ENCODE measurements at regions not wholly inside any gene's neighbourhood (a gene's known extent, or its start where the extent isn't known, plus 50 kb on each side); places are given as distances from the start of the nearest gene placed in this dataset.
A peak's percentile ranks its signal among the peaks of the same experiment; 100 is the strongest.
"Not testable (repeated sequence)": the region's sequence is repeated elsewhere in the genome, so short reads cannot be mapped to it uniquely, and the experiment has no call there.

DNA sequence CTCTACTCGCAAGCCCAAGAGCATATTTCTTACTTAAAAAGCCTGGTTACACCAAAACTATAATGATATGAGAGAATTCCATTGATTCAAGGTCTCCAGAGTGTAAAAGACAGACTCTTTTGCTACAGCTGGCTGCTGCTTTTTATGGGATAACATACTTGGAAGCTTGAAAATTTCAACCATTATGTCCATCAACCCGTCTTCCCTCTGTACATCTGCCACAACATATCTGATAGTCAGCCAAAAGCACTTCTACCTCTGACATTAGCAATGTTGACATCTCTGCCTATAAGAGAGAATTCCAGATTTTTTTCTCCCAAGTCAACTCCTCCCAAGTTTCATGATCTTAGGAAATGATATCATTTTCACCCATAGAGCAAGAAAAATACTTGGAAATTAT, 54.4 kb upstream of the IQCM start:
- DNase-seq = no peak

DNA sequence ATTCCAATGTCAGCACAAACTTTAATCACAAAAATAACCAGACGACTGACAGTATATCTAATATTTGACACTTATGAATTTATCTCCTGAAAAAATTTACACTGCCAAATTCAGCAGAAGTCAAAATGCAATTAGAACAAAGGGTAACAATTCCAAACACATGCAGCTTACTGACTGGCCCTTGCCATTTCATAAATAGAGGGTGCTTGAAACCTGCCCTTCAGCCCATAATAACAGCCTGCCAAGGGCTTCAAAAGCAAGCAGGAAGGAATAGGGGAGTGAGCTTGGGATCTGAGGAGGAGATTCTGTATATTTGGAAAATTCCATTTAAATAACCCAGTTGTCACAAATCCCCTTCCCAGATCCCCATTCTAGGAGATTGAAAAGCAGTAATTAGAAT, 66.1 kb upstream of the IQCM start:
- DNase-seq = no peak

GRCh38 chr4:149882251-149882650, 66.6 kb upstream of the IQCM start:
- no peak for DNase-seq

GRCh38 chr4:149884046-149884445, 68.4 kb upstream of the IQCM start:
- no peak for DNase-seq

- no peak for DNase-seq
Measured at GRCh38 chr4:149884529-149885181, 69.0 kb upstream of the IQCM start.

- DNase-seq = no peak
Measured at GRCh38 chr4:149885896-149886295, 70.3 kb upstream of the IQCM start.

DNA sequence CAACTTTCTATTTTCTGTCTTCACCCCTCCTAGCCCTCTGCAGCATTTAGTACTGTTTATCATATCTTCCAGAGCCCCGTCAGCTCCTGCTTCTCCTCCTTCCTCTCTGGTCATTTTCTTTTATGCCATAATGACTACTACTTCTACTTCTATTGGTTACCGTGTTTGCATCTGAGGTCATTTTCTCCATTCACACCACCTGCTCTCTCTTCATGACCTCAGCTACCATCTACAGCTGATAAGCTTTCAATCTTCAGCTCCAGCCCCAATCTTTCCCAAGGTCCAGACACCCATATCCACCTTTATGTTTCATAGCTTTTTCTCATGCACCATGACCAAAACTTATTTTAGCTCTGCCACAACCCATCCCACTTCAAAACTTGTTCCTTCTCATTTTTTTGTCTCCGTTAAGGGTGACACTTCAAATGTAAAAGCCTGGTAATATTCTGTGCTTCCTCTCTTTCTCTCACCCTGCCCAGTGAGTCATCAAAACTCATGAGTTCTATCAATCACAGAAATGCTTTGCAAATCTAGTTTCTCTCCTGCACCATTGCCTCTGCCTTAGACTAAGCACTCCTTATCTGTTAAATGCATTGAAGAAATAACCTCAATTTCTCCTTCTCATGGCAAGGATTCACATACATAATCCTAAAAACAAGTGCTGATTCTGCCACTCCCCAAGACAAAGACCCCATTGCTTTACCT, 71.3 kb upstream of the IQCM start:
- no peak for DNase-seq

GRCh38 chr4:149889991-149890390, 74.3 kb upstream of the IQCM start:
- no peak for DNase-seq

- no peak for DNase-seq
Measured at GRCh38 chr4:149890531-149890930, 74.9 kb upstream of the IQCM start.

- DNase-seq = no peak
Measured at GRCh38 chr4:149891426-149891825, 75.8 kb upstream of the IQCM start.

DNA sequence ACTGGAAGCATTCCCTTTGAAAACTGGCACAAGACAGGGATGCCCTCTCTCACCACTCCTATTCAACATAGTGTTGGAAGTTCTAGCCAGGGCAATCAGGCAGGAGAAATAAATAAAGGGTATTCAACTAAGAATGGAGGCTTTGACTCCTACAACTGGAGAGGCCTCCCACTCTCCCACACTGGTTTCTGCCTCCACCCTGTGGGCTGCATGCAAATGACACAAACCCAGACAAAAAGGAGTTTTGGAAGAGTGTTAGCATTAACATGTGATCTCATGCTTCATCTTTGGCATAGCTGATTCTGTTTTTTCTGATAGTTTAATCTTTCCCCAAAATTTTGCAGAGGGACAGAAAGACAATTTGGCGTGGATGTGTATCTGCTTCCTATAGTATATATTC, 80.8 kb upstream of the IQCM start:
- peak; percentile 10 for DNase-seq

DNA sequence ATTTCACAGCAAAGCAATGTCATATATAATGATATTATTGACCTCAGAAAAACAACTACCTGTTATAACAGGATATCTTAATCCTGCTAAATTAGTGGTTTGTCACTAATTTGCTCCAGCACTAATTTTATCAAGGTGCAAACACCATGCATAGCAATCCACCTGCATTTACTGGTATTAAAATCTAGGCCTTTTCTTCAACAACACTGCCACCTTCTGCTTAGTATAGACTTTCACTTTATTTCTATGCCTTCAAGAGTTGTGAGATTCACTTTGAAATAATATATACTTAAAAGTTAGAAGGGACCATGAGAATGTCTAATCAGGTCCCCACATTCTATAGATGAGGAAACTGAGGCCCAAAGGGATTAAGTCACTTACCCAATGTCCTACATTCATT, 82.1 kb upstream of the IQCM start:
- DNase-seq = peak; percentile 17

- no peak for DNase-seq
Measured at GRCh38 chr4:149901128-149901527, 85.5 kb upstream of the IQCM start.

- no peak for DNase-seq
Measured at GRCh38 chr4:149902242-149902641, 86.6 kb upstream of the IQCM start.

DNA sequence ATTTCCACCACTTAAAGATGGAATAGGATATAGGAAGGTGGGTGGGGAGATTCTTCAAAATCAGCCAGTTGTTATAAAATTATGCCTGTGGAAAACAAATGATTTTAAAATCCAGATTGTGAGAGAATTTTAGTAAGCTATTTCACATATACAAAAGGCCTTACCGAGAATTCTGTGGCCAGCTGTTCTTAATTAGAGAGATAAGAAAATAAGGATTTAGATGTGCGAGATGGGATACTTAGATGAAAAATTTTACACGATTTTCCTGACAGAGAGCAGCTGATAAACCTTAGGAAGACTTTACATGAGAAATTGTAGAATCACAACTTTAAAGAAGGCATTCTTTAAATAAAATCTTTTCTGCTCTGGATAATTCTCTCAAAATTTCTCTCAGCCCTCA, 94.5 kb upstream of the IQCM start:
- no peak for DNase-seq

DNA sequence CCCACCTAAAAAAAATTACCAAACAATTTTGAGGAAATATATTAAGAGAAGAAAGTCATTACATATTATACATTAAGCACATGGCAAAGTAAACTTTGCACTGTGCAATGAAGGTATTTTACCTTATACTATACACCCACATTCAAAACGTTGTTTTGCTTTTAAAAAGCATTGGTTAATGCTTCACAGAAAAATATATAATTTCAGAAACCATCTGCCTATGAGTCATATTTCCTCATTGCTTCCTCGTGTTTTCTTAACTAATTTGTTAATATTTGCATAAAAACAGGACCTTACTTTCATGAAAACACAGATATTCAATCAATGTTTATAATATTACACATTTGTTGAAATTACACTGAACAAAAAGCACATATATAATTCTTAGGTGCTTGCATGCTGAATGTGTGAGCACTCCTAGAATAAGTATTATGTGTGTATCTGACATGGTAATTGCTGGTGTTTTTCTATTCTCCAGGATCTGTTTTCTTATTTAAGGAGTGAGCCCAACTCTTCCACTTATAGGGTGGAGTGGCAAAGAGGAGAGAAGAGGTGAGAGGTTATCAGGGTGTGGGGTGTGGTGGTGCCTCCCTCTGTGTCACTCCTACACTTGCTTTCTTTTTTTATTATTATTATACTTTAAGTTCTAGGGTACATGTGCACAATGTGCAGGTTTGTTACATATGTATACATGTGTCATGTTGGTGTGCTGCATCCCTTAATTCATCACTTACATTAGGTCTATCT, 95.1 kb upstream of the IQCM start:
- DNase-seq = no peak

GRCh38 chr4:149911354-149911753, 95.7 kb upstream of the IQCM start:
- DNase-seq = no peak

GRCh38 chr4:149912000-149912399, 96.4 kb upstream of the IQCM start:
- no peak for DNase-seq

DNA sequence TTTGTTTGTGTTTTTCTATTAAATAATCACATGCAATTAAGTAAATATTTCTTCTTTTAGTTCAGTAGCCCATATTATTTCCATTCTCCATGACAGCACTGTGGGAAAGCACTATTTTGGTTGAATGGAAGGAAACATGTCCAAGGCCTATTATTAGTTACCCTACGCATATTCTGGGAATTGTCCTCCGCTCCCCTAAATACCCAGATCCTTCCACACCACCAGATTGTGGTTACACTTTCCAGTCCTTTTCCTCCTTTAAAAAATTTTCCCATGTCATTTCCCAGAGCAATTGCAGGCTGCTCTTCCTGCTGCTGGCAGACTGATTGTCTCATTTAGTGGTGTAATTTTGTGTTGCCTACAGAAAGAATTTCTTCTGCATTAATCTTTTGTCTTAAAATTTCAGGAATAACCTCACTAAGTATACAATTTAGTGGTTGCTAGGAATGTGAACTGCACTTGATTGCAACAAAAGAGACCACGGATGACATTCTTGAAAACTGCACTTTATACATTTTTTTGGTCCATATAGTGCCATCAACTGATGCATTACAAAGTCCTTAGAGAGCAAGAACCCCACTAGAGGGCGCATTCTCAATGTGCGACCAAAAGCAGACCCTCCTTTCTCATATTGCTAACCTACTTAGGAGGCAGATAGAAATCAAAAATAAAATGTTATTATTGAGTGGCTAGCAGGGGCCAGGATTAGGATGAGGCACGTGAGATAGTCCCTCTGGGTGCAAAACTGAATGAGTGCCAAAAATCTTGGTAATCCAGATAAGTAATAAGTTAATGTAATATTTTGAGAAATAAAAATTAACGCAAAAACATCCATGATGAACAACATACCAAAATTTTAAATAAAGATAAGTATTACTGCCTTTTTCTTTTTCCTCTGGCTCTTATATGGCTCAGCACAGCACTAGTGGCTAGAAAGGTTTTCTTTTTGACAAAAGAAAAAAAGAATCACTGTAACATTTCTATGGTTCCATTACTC, 98.8 kb upstream of the IQCM start:
- peak; percentile 75 for DNase-seq

DNA sequence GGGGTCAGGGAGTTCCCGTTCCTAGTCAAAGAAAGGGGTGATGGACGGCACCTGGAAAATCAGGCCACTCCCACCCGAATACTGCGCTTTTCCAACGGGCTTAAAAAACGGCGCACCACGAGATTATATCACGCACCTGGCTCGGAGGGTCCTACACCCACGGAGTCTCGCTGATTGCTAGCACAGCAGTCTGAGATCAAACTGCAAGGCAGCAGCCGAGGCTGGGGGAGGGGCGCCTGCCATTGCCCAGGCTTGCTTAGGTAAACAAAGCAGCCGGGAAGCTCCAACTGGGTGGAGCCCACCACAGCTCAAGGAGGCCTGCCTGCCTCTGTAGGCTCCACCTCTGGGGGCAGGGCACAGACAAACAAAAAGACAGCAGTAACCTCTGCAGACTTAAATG, 100.1 kb upstream of the IQCM start:
- not testable (repeated sequence) for DNase-seq

- DNase-seq = no peak
Measured at GRCh38 chr4:149923736-149924135, 108.1 kb upstream of the IQCM start.

GRCh38 chr4:149927514-149927913, 111.9 kb upstream of the IQCM start:
- DNase-seq = no peak

GRCh38 chr4:149928507-149928906, 112.9 kb upstream of the IQCM start:
- DNase-seq = no peak

Measured in hematopoietic multipotent progenitor cell treated with erythropoietin and hydrocortisone succinate and interleukin-3 and kit ligand, for 4 days (in vitro differentiated cells).